GM23248 (cell line): ENCODE measurements at regions not wholly inside any gene's neighbourhood (a gene's known extent, or its start where the extent isn't known, plus 50 kb on each side); places are given as distances from the start of the nearest gene placed in this dataset.

Experiments used
- DNase-seq: peaks from one replicate; pipeline ENCODE4 v3.0.0-alpha.2; 2015
- H2AFZ ChIP-seq: fragments of 200-600 bp; sonication (generic); 2 replicates; pipeline ENCODE4 v1.6.1; 2016; ENCODE audit warnings: antibody characterized with exemption
- H3F3A ChIP-seq: fragments of 200-600 bp; sonication (generic); 2 replicates; pipeline ENCODE4 v1.6.1; 2016; ENCODE audit warnings: mild to moderate bottlenecking, antibody characterized with exemption, mixed run types; ENCODE audit not compliant: insufficient read depth
- H3K27ac ChIP-seq: fragments of 200-600 bp; sonication (generic); 2 replicates; pipeline ENCODE4 v1.5.1; 2016; ENCODE audit warnings: mild to moderate bottlenecking
- H3K27me3 ChIP-seq: fragments of 200-600 bp; sonication (generic); replicated peaks from 2 replicates; pipeline ENCODE4 v1.6.1; 2016; ENCODE audit warnings: mild to moderate bottlenecking; ENCODE audit not compliant: insufficient read depth
- H3K36me3 ChIP-seq: fragments of 200-600 bp; sonication (generic); 2 replicates; pipeline ENCODE4 v1.6.1; 2016; ENCODE audit warnings: low read depth, mild to moderate bottlenecking
- H3K4me1 ChIP-seq: fragments of 200-600 bp; sonication (generic); 2 replicates; pipeline ENCODE4 v1.6.1; 2016; ENCODE audit warnings: mild to moderate bottlenecking; ENCODE audit not compliant: insufficient read depth
- H3K4me2 ChIP-seq: fragments of 200-600 bp; sonication (generic); one replicate; pipeline ENCODE4 v1.6.1; 2016; ENCODE audit warnings: mild to moderate bottlenecking; ENCODE audit not compliant: unreplicated experiment
- H3K4me3 ChIP-seq: fragments of 200-600 bp; sonication (generic); 2 replicates; pipeline ENCODE4 v1.5.1; 2016; ENCODE audit warnings: mild to moderate bottlenecking
- H3K79me2 ChIP-seq: fragments of 200-600 bp; sonication (generic); 2 replicates; pipeline ENCODE4 v1.6.1; 2016; ENCODE audit warnings: mild to moderate bottlenecking; ENCODE audit not compliant: insufficient read depth
- H3K9ac ChIP-seq: fragments of 200-600 bp; sonication (generic); 2 replicates; pipeline ENCODE4 v1.6.1; 2016; ENCODE audit warnings: mild to moderate bottlenecking
- H3K9me2 ChIP-seq: fragments of 200-600 bp; sonication (generic); 2 replicates; pipeline ENCODE4 v1.6.1; 2016; ENCODE audit warnings: mixed run types, mild to moderate bottlenecking, moderate library complexity; ENCODE audit not compliant: insufficient read depth
- H3K9me3 ChIP-seq: fragments of 200-600 bp; sonication (generic); one replicate; pipeline ENCODE4 v1.6.1; 2017; ENCODE audit warnings: low read depth
- H4K20me1 ChIP-seq: fragments of 200-600 bp; sonication (generic); 2 replicates; pipeline ENCODE4 v1.6.0; 2016; ENCODE audit not compliant: insufficient read depth
- EZH2 ChIP-seq: fragments of 200-600 bp; sonication (generic); IDR thresholded peaks from 2 replicates; pipeline ENCODE4 v1.6.1; 2018; ENCODE audit warnings: antibody characterized with exemption, mild to moderate bottlenecking; ENCODE audit not compliant: insufficient read depth, poor library complexity, severe bottlenecking
- EZH2phosphoT487 ChIP-seq: fragments of 200-600 bp; sonication (generic); IDR thresholded peaks from 2 replicates; pipeline ENCODE4 v1.6.1; 2018; ENCODE audit warnings: antibody characterized with exemption, moderate library complexity, mild to moderate bottlenecking, low read depth; ENCODE audit not compliant: insufficient read depth
- WGBS, 2 experiments: methylation state at CpG; one replicate each; pipeline ENCODE4 v1.1.6; 2015 to 2017; ENCODE audit warnings: low lambda C conversion rate in 2 of 2, low coverage in 1 of 2; ENCODE audit errors: missing lambda C conversion rate in 2 of 2; 5-methylcytosine and 5-hydroxymethylcytosine counted together
- in situ Hi-C: fragments of 300-500 bp; cut with MboI; formaldehyde crosslinking; loops from 2 replicates; pipeline ENCODE4 v1.15.0; 2020

- Histone ChIP-seq H3K27ac (no peak overlapping the region), H3K9me2 (no peaks in the 10 kb centered on the region), H3K36me3 (no peaks in the 10 kb centered on the region), H4K20me1 (no peaks in the 10 kb centered on the region), H3K4me2 (no peak overlapping the region), H3K4me3 (no peak overlapping the region), H3K4me1 (no peaks in the 10 kb centered on the region), H3K9ac (no peak overlapping the region), H3K9me3 (no peaks in the 10 kb centered on the region), H3K79me2 (no peaks in the 10 kb centered on the region), H3K27me3 (no peaks in the 10 kb centered on the region), H2AFZ (no peak overlapping the region), H3F3A (no peaks in the 10 kb centered on the region)
- no peak for DNase-seq
- TF ChIP-seq EZH2 (no peak), EZH2phosphoT487 (no peak)
- in situ Hi-C loops, result no loop called here
- WGBS, 2 experiments, result 93 to 94% methylated on average over 2 of the region's 2 CpGs
These were observed 134.3 kb upstream of the TACR1 start for GRCh38 chr2:75333646-75334045.

DNA sequence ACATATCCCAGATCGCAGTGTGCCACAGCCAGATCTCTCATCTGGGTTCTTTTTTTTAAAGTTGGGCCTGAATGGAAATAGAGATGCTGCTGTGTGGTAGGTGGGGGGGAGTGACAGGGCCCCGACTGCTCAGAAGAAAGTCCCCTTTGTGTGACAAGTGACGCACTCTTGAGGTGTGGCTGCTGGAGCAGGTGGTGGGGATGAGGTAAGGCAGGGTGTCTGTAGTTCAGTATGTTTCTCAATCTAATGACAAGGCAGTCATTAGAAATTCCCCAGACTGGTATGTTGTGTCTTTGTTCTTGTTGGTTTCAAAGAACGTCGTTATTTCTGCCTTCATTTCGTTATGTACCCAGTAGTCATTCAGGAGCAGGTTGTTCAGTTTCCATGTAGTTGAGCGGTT, 128.8 kb upstream of the TACR1 start:
- DNase-seq, result no peak
- no peak overlapping the region for H3K9ac ChIP-seq
- in situ Hi-C loops, result no loop called here
- H2AFZ ChIP-seq, result no peak overlapping the region
- H3K36me3 ChIP-seq, result no peaks in the 10 kb centered on the region
- WGBS, 2 experiments, result 70 to 73% methylated on average over 7 of the region's 7 CpGs
- no peaks in the 10 kb centered on the region for H3F3A ChIP-seq
- TF ChIP-seq EZH2 (no peak), EZH2phosphoT487 (no peak)
- H3K79me2 ChIP-seq, result no peaks in the 10 kb centered on the region
- no peaks in the 10 kb centered on the region for H3K9me3 ChIP-seq
- H3K4me1 ChIP-seq, result no peaks in the 10 kb centered on the region
- H3K27ac ChIP-seq, result no peak overlapping the region
- H3K9me2 ChIP-seq, result no peaks in the 10 kb centered on the region
- H4K20me1 ChIP-seq, result no peaks in the 10 kb centered on the region
- H3K4me3 ChIP-seq, result no peak overlapping the region
- no peaks in the 10 kb centered on the region for H3K27me3 ChIP-seq
- no peak overlapping the region for H3K4me2 ChIP-seq

- no peak overlapping the region for H3K9ac ChIP-seq
- no peak overlapping the region for H3K4me2 ChIP-seq
- H3K9me2 ChIP-seq, result no peaks in the 10 kb centered on the region
- in situ Hi-C loops, result no loop called here
- no peaks in the 10 kb centered on the region for H3K4me1 ChIP-seq
- no peaks in the 10 kb centered on the region for H3K9me3 ChIP-seq
- no peak for TF ChIP-seq EZH2
- TF ChIP-seq EZH2phosphoT487, result no peak
- DNase-seq, result no peak
- H3K79me2 ChIP-seq, result no peaks in the 10 kb centered on the region
- H3F3A ChIP-seq, result no peaks in the 10 kb centered on the region
- no peaks in the 10 kb centered on the region for H4K20me1 ChIP-seq
- H3K4me3 ChIP-seq, result no peak overlapping the region
- no peak overlapping the region for H2AFZ ChIP-seq
- H3K27ac ChIP-seq, result no peak overlapping the region
- H3K36me3 ChIP-seq, result no peaks in the 10 kb centered on the region
- no peaks in the 10 kb centered on the region for H3K27me3 ChIP-seq
- WGBS, 2 experiments, result 44 to 49% methylated on average over 7 of the region's 7 CpGs
These were observed 128.0 kb upstream of the TACR1 start for GRCh38 chr2:75327334-75327733.

- TF ChIP-seq EZH2phosphoT487 (no peak), EZH2 (no peak)
- 88 to 91% methylated on average over 2 of the region's 2 CpGs for WGBS, 2 experiments
- DNase-seq, result no peak
- Histone ChIP-seq H3F3A (no peaks in the 10 kb centered on the region), H3K79me2 (no peaks in the 10 kb centered on the region), H2AFZ (no peak overlapping the region), H3K27ac (no peak overlapping the region), H3K9me2 (no peaks in the 10 kb centered on the region), H3K4me3 (no peak overlapping the region), H3K9ac (no peak overlapping the region), H3K4me1 (no peaks in the 10 kb centered on the region), H3K36me3 (no peaks in the 10 kb centered on the region), H3K27me3 (no peaks in the 10 kb centered on the region), H3K9me3 (no peaks in the 10 kb centered on the region), H4K20me1 (no peaks in the 10 kb centered on the region), H3K4me2 (no peak overlapping the region)
- in situ Hi-C loops, result no loop called here
These were observed 127.3 kb upstream of the TACR1 start for GRCh38 chr2:75326645-75327044.

- H3K4me2 ChIP-seq, result no peak overlapping the region
- H3K9me3 ChIP-seq, result no peaks in the 10 kb centered on the region
- H3F3A ChIP-seq, result no peaks in the 10 kb centered on the region
- H3K79me2 ChIP-seq, result no peaks in the 10 kb centered on the region
- H3K4me1 ChIP-seq, result no peaks in the 10 kb centered on the region
- H4K20me1 ChIP-seq, result no peaks in the 10 kb centered on the region
- H3K4me3 ChIP-seq, result no peak overlapping the region
- H3K36me3 ChIP-seq, result no peaks in the 10 kb centered on the region
- no peaks in the 10 kb centered on the region for H3K27me3 ChIP-seq
- no peak overlapping the region for H2AFZ ChIP-seq
- no peak overlapping the region for H3K27ac ChIP-seq
- in situ Hi-C loops, result no loop called here
- TF ChIP-seq EZH2, result no peak
- TF ChIP-seq EZH2phosphoT487, result no peak
- 96 to 100% methylated on average over 1 of the region's 1 CpG for WGBS, 2 experiments
- H3K9ac ChIP-seq, result no peak overlapping the region
- H3K9me2 ChIP-seq, result no peaks in the 10 kb centered on the region
- no peak for DNase-seq
These were observed 126.3 kb upstream of the TACR1 start for GRCh38 chr2:75325594-75325993.
